Activated T-helper 1 cell treated with anti-CD3 and anti-CD28 coated beads, Interleukin-12 subunit alpha, Interleukin-12 subunit beta, Interleukin-2, Interleukin-4 antibody, amounts not matched to agents 30 ng/mL and 10 ng/mL and 1 ng/mL, durations not matched to agents 14 hours and 24 hours and 36 hours (primary cell): ENCODE measurements at regions not wholly inside any gene's neighbourhood (a gene's known extent, or its start where the extent isn't known, plus 50 kb on each side); places are given as distances from the start of the nearest gene placed in this dataset.

Experiments
- DNase-seq: peaks from one replicate; pipeline ENCODE4 v3.0.0; 2021; ENCODE audit warnings: low spot score
- H3K27ac Mint-ChIP-seq: one replicate; pipeline ENCODE4 v1.8.0; 2021; ENCODE audit warnings: mild to moderate bottlenecking, mixed read lengths
- H3K27me3 Mint-ChIP-seq: one replicate; pipeline ENCODE4 v1.8.0; 2022; ENCODE audit warnings: mild to moderate bottlenecking, moderate library complexity, mixed read lengths; ENCODE audit not compliant: insufficient read depth
- H3K36me3 Mint-ChIP-seq: one replicate; pipeline ENCODE4 v1.8.0; 2021; ENCODE audit warnings: low read depth, mixed read lengths
- H3K4me1 Mint-ChIP-seq: one replicate; pipeline ENCODE4 v1.8.0; 2021; ENCODE audit warnings: low read depth, mixed read lengths
- H3K4me3 Mint-ChIP-seq: one replicate; pipeline ENCODE4 v1.8.0; 2021; ENCODE audit warnings: mild to moderate bottlenecking, moderate library complexity, mixed read lengths
- H3K9me3 Mint-ChIP-seq: one replicate; pipeline ENCODE4 v1.8.0; 2021; ENCODE audit warnings: mixed read lengths
- intact Hi-C: fragments of 100-400 bp; cut with micrococcal nuclease; formaldehyde crosslinking; loops from one replicate; pipeline ENCODE4 v1.15.1; 2024

DNA sequence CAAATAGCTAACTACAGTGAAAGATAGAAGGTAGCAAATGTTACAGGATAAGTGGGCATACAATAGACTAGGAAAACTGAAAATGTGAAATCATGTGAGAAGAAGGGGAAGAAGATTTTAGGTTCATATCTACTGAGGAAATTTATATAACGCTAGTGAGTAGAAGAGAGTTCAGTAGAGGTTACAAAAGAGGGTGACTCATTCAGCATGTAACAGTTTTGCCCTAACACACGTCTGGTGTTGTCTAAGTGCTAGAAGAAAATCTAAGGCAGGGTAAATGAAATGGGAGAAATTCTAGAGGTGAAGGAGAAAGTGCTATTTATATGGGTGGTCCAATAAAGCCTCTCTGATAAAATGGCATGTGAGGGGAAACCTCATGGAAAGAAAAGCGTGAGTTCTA, 731.4 kb upstream of the POT1 start:
- Mint-ChIP-seq H3K36me3 (no peaks in the 10 kb centered on the region), H3K4me1 (no peaks in the 10 kb centered on the region), H3K27ac (no peak overlapping the region), H3K9me3 (no peaks in the 10 kb centered on the region), H3K4me3 (no peak overlapping the region), H3K27me3 (no peaks in the 10 kb centered on the region)
- intact Hi-C loops = no loop called here
- DNase-seq = no peak

DNA sequence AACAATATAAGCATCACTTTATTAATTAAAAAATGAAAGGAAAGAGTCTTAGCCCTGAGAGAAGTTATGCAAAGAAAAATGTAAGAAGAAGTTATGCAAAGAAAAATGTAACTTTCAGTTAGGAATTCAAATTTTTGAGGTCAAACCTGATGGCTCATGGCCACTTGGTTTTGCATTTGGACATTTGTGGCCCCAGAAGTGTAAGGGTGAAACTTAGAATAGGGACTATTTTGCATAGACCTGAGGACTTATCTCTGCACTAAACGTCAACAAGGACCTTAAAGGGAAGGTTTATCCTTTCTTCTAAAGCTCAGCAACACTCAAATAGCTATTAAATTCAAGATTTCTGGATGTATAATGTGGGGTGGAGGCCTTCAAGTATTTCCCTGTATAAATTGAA, 724.5 kb upstream of the POT1 start:
- H3K4me1 Mint-ChIP-seq = no peaks in the 10 kb centered on the region
- intact Hi-C loops = no loop called here
- no peaks in the 10 kb centered on the region for H3K27me3 Mint-ChIP-seq
- H3K36me3 Mint-ChIP-seq = no peaks in the 10 kb centered on the region
- DNase-seq = no peak
- no peak overlapping the region for H3K27ac Mint-ChIP-seq
- no peaks in the 10 kb centered on the region for H3K9me3 Mint-ChIP-seq
- H3K4me3 Mint-ChIP-seq = no peak overlapping the region

DNA sequence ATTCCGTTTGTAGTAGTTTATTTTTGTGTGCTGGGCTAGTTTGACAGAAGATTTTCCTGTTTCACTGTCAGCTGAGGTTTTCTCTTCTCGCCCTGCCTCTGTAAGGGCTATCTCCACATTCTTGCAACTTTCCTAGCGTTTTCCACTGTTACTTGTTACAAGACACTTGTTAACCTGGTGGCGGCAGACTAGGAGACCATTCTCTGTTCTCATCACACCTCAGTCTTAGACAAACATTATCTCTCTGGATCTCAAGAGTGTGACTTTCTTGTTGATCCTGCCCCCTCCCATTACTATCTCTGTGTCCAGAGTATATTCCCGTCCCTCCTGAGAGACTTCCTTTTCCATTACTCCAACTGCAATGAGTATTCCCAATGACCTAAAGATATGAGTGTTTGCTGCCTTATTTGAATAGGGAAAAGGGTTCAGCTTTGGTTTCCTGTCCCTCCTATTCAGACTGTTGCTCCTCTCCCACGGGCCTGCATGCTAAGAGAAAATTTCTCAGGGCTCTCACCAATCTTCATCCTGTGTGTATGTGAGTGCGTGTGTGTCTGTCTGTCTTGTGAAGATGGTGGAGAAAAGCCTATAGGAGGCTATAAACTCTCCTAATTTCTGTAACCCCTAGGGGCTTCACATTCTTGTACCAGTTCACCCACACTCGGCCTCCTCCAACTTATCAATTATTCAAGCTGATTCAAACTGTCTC, 722.4 kb upstream of the POT1 start:
- H3K27me3 Mint-ChIP-seq = no peaks in the 10 kb centered on the region
- no peaks in the 10 kb centered on the region for H3K4me1 Mint-ChIP-seq
- H3K4me3 Mint-ChIP-seq = no peak overlapping the region
- no peaks in the 10 kb centered on the region for H3K9me3 Mint-ChIP-seq
- H3K36me3 Mint-ChIP-seq = no peaks in the 10 kb centered on the region
- intact Hi-C loops = no loop called here
- no peak for DNase-seq
- no peak overlapping the region for H3K27ac Mint-ChIP-seq

DNA sequence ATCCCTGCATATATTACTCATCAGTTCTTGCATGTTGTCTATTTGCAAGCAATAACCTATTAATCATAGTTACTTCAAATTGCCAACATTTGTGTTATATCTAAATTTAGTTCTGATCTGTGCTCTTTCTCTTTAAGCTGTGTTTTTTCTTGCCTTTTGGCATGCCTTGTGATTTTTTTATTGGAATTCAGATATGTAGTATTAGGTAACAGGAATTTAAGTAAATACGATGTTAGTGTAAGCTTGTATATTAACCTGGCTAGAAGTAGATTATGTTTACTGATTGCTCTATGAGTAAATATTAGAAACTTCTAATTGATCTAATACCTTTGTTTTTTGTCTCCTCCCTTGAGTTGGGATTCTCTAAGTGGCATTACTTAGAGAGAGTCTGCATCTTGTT, 718.9 kb upstream of the POT1 start:
- Mint-ChIP-seq H3K27ac (no peak overlapping the region), H3K4me3 (no peak overlapping the region), H3K9me3 (no peaks in the 10 kb centered on the region), H3K36me3 (no peaks in the 10 kb centered on the region), H3K27me3 (no peaks in the 10 kb centered on the region), H3K4me1 (no peaks in the 10 kb centered on the region)
- DNase-seq = no peak
- intact Hi-C loops = no loop called here

DNA sequence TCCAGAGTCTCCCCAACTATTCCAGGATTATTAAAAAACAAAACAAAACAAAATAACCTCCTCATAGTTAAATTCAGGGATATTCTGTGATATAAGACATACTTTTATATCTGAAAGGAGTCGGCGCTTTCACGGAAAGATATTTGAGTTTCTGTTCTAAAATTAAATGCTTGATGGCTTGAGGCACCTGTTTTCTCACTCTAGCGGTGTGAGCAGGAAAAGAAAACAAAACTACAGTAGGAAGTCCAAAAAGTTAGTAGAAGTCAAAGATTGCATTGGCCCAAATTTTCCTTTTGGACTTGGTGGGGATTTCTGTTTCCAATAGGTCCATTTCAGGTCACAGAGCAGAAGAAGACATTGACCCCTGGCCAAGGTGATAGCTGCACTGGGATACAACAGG, 716.1 kb upstream of the POT1 start:
- no peaks in the 10 kb centered on the region for H3K4me1 Mint-ChIP-seq
- intact Hi-C loops = no loop called here
- no peaks in the 10 kb centered on the region for H3K36me3 Mint-ChIP-seq
- DNase-seq = no peak
- no peaks in the 10 kb centered on the region for H3K27me3 Mint-ChIP-seq
- H3K9me3 Mint-ChIP-seq = peaks cover 4% of the 10 kb centered on the region
- no peak overlapping the region for H3K27ac Mint-ChIP-seq
- H3K4me3 Mint-ChIP-seq = no peak overlapping the region

DNA sequence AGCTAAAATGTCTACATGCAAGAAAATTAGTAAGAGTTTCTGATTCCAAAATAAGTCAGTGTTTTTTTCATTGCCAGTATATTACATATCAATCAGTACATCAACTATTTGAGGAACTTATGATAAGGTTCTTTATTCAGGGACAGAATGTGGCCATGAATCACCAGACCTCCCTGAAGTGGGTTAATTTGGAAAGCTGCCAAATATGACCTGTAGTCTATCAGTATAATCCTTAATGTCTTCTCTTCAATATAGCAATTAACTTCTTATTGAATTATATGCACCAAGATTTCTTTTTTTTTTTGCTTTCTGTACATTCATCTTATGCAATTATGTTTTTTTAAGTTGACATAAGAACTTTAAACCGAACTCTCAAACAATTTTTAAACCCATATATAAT, 714.5 kb upstream of the POT1 start:
- Mint-ChIP-seq H3K4me1 (no peaks in the 10 kb centered on the region), H3K9me3 (peaks cover 4% of the 10 kb centered on the region), H3K36me3 (no peaks in the 10 kb centered on the region), H3K27ac (no peak overlapping the region), H3K27me3 (no peaks in the 10 kb centered on the region), H3K4me3 (no peak overlapping the region)
- intact Hi-C loops = no loop called here
- DNase-seq = no peak

DNA sequence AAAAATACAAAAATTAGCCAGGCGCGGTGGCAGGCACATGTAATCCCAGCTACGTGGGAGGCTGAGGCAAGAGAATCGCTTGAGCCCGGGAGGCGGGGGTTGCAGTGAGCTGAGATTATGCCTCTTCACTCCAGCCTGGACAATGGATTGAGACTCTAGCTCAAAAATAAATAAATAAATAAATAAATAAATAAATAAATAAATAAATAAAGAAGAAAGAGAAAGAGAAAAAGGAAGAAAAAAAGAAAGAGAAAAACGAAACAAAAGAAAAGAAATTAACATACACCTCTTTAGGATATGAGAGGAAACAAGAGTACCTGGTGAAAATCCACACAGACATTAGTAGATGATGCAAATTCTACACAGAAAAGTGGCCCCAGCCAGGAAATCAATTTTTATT, 713.7 kb upstream of the POT1 start:
- Mint-ChIP-seq H3K36me3 (no peaks in the 10 kb centered on the region), H3K27me3 (no peaks in the 10 kb centered on the region)

DNA sequence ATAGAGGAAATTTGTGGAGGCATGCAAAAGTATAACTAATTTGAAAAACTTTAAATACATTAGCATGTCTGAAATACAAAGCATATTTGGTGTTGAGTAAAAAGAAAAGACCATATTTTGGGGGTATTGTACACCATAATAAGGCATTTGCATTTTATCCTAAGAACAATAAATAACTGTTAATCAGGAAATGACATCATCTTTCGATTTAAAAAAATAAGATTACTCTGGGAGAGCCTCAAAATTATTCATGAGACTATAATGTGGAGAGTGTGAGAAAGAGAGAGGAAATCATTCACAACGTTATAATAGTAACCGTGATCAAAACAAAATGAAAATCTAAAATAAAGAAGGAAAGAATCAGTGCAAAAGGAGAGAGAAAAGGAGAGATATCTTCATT, 712.3 kb upstream of the POT1 start:
- DNase-seq = no peak
- no peak overlapping the region for H3K27ac Mint-ChIP-seq
- no peak overlapping the region for H3K4me3 Mint-ChIP-seq
- H3K36me3 Mint-ChIP-seq = no peaks in the 10 kb centered on the region
- H3K27me3 Mint-ChIP-seq = no peaks in the 10 kb centered on the region
- intact Hi-C loops = no loop called here
- H3K9me3 Mint-ChIP-seq = peaks cover 4% of the 10 kb centered on the region
- no peaks in the 10 kb centered on the region for H3K4me1 Mint-ChIP-seq

More for the DNA sequence above, 713.7 kb upstream of the POT1 start:
- Mint-ChIP-seq H3K4me1 (no peaks in the 10 kb centered on the region), H3K4me3 (no peak overlapping the region), H3K27ac (no peak overlapping the region), H3K9me3 (peaks cover 4% of the 10 kb centered on the region)
- intact Hi-C loops = no loop called here
- DNase-seq = no peak

DNA sequence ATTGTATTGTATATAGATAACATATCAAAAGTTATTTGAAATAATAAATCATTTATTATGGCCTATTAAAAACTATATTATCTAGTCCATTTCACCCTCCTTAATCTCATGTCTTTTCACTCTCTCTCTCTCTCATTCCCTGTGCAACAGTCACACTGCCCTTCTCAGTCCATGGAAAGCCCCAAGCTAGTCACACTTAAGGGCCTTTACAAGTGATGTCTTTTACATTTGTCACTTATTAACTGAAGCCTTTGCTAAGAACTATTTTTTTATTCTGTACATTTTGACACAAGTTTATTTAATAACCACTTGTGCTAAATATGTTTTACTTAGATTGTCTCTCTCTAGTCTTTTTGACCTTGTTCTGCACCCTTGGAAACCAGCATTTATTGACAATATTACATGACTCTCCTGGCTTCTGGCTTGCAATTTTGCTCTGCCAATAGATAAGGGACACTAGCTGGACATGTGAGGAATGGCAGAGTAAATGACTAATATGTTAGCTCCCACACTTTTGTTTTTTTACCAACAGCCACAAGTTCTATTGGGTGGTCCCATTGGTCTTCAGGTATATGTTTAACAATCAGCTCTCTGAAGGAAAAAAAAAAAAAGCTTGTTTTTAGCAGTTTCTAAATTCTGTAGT, 706.8 kb upstream of the POT1 start:
- Mint-ChIP-seq H3K36me3 (no peaks in the 10 kb centered on the region), H3K27me3 (no peaks in the 10 kb centered on the region), H3K27ac (no peak overlapping the region), H3K4me3 (no peak overlapping the region), H3K9me3 (no peaks in the 10 kb centered on the region), H3K4me1 (no peaks in the 10 kb centered on the region)
- intact Hi-C loops = no loop called here
- DNase-seq = no peak

DNA sequence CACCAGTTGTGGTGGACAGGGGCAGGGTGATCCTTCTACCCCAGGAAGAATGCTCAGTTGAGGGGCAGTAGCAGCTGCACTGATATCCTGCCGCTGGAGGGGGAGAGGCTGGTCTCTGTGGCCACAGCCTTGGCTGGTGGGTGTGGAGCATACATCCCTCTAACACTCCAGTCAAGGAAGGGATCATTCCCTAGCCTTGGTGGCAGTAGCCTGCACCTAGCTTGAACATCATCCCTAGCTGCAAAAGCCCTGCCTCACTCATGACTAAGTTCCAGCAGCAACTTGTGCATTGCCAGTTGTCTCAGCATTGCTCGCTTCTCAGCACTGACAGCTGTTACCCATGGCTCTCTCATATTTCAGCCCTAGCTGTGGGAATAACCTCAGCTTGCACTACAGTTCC, 688.9 kb upstream of the POT1 start:
- Mint-ChIP-seq H3K36me3 (no peaks in the 10 kb centered on the region), H3K4me1 (no peaks in the 10 kb centered on the region), H3K27ac (no peak overlapping the region), H3K27me3 (no peaks in the 10 kb centered on the region), H3K4me3 (no peak overlapping the region), H3K9me3 (peaks cover 17% of the 10 kb centered on the region)
- no peak for DNase-seq
- intact Hi-C loops = no loop called here

DNA sequence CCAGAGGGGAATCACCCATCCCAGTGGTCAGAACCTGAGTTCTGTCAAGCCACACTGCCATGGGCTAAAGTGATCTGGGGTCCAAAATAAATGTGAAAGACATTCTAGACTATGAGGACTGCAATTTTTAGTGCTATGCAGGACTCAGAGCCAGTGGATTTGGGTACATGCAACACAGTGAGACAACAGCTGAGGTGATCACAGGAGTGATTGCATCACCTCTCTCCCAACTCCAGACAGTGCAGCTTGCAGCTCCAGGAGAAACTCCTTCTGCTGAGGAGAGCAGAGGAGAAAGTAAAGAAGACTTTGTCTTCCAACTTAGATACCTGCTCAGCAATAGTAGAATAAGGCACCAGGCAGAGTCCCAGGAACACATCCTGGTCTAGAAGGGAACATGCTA, 682.0 kb upstream of the POT1 start:
- Mint-ChIP-seq H3K4me1 (no peaks in the 10 kb centered on the region), H3K36me3 (no peaks in the 10 kb centered on the region), H3K27me3 (no peaks in the 10 kb centered on the region), H3K4me3 (no peak overlapping the region), H3K9me3 (peaks cover 7% of the 10 kb centered on the region), H3K27ac (no peak overlapping the region)
- intact Hi-C loops = no loop called here
- no peak for DNase-seq

DNA sequence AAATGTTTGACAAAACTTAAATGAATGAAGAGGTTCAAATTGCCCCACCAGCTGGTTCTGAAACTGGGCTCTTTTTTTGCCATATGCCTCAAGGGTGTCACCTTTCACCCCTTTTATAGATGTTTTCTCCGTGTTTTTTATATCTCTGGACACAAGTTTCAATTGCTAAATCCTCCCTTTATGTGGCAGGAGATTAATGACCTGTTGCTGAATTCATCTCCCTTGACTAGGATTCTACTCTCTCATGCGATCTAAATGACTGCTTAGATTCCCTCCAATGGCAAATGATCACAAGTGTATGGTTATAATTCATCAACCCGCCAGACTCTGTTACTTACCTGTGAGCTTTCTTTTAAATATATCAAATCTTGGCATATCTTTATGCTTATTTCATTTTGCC, 677.0 kb upstream of the POT1 start:
- H3K27ac Mint-ChIP-seq = no peak overlapping the region
- no peaks in the 10 kb centered on the region for H3K9me3 Mint-ChIP-seq
- H3K27me3 Mint-ChIP-seq = no peaks in the 10 kb centered on the region
- no peak overlapping the region for H3K4me3 Mint-ChIP-seq
- DNase-seq = no peak
- intact Hi-C loops = no loop called here
- H3K36me3 Mint-ChIP-seq = no peaks in the 10 kb centered on the region
- H3K4me1 Mint-ChIP-seq = no peaks in the 10 kb centered on the region

DNA sequence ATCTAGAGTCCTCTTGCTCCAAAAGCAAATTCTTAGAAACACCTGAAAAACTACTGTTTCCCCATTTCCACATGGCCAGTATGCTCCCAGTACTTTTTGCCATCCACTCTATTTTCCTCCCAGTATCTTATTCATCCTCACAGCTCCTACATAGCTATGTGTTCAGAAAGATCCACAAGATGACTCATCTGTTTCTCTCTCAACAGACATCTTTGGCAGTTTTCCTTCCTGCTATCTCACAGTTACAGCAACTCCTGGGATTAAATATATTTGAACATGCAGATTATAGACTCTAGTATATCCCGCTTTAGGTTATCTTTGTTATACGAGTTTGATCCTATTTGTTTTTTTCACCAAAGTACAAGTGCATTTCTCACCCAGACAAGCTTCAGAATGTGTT, 675.6 kb upstream of the POT1 start:
- Mint-ChIP-seq H3K9me3 (no peaks in the 10 kb centered on the region), H3K4me1 (no peaks in the 10 kb centered on the region), H3K27me3 (no peaks in the 10 kb centered on the region), H3K36me3 (no peaks in the 10 kb centered on the region), H3K4me3 (no peak overlapping the region), H3K27ac (no peak overlapping the region)
- no peak for DNase-seq
- intact Hi-C loops = no loop called here

DNA sequence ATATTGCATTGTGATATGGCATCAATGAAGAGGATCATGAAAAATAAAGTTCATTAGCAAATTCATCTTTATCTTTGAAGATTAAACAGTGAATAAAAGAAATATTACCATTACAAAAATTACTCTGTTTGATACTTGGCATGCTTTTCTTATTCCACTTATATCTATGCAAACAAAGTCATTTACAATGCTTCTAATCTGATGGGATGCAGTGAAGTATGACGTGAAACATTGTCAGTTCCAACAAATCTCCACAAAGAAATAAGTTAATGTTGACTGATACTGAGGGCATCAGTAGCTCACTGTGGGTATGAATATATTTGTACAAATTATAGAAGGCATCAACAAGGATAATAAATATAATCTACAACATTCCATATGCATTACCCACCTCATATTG, 672.8 kb upstream of the POT1 start:
- Mint-ChIP-seq H3K27me3 (no peaks in the 10 kb centered on the region), H3K27ac (no peak overlapping the region)
- intact Hi-C loops = no loop called here

More for the DNA sequence above, 672.8 kb upstream of the POT1 start:
- no peaks in the 10 kb centered on the region for H3K4me1 Mint-ChIP-seq
- no peaks in the 10 kb centered on the region for H3K36me3 Mint-ChIP-seq
- H3K4me3 Mint-ChIP-seq = no peak overlapping the region
- H3K9me3 Mint-ChIP-seq = no peaks in the 10 kb centered on the region
- DNase-seq = no peak
